GM12864 (cell line): ENCODE measurements at regions not wholly inside any gene's neighbourhood (a gene's known extent, or its start where the extent isn't known, plus 50 kb on each side); places are given as distances from the start of the nearest gene placed in this dataset.

Experiments
- DNase-seq: peaks from one replicate; pipeline ENCODE4 v3.0.0-alpha.2; 2011; ENCODE audit warnings: low read depth
- H3K4me3 ChIP-seq: 2 replicates; pipeline ENCODE4 v1.5.1; 2011; ENCODE audit warnings: mild to moderate bottlenecking, low read depth, low read length, control low read depth
- CTCF ChIP-seq: IDR thresholded peaks from 2 replicates; pipeline ENCODE4 v1.5.1; 2011; ENCODE audit warnings: low read depth, mild to moderate bottlenecking, moderate library complexity, low read length, control low read depth, inconsistent platforms; ENCODE audit errors: missing control alignments

DNA sequence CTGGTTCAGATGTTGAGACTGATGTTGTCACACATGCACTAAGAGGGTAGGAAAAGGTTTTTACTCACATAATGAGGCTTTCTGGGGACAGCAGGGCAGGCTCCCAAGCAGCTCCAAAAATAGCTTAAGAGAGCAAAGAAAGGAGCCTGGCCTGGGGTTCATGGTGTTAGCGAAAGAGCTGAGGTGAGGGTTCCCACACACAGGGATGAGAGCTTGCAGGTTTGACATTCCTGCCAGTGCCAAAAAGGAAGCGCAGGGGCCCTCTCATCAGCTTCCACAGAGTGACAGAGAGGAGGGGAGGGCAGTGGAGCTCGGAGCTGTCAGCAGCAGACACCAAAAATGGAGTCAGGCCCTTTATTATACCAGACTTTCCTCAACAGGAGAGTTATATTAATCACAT lies 65.5 kb upstream of the FAM216B start:
- TF ChIP-seq CTCF, result no peak
- H3K4me3 ChIP-seq, result no peak overlapping the region
- no peak for DNase-seq

GRCh38 chr13:42717176-42717575 lies 64.2 kb upstream of the FAM216B start:
- no peak for TF ChIP-seq CTCF
- H3K4me3 ChIP-seq, result no peak overlapping the region
- no peak for DNase-seq

- TF ChIP-seq CTCF, result no peak
- DNase-seq, result no peak
- H3K4me3 ChIP-seq, result no peak overlapping the region
Measured at GRCh38 chr13:42720113-42720857, 61.1 kb upstream of the FAM216B start.

DNA sequence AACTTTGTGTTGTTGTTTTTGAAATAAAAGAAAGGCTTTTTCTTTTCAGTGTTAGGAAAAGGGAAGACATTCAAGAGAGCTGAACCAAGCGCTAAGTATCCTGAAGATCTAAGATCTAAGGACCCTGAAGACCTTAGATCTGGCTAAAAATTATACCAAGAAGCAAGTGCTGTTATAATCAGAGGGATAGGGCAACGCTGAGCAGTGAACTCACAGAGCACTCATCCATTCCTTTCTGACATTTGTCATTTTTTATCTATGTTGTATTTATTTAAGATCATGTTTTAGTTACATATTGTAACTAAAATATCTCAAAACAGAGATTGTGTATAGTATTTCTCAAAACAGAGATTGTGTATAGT lies 60.5 kb upstream of the FAM216B start:
- no peak for DNase-seq
- no peak overlapping the region for H3K4me3 ChIP-seq
- TF ChIP-seq CTCF, result no peak

DNA sequence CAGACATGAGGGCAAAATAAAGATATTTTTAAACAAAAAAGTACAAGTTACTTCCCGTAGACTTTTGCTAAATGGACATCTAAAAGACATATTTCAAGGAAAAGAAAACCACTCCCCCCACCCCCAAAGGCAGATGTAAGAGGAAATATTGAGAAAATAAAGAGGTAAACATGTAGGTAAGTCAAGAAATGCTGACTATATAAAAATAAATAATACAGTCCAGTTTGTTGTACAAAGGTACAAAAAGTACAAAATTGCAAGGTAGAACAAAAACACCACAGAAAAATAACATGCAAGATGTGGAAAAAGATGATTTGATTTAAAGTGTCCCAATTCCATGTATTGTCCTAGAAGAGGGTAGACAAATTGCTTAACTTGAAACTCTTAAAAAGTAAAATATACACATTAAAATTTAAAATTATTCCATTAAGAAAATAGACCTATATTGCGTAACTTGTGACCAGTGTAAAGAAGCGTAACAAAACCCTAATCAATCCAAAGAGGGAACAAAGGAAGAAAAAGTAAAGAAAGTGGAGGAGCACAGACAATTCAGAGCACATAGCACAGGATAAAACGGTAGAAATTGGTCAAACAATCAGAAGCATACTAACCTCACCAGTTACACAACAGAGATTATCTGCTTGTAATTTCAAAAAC lies 58.4 kb upstream of the FAM216B start:
- DNase-seq, result no peak
- no peak for TF ChIP-seq CTCF
- no peak overlapping the region for H3K4me3 ChIP-seq

DNA sequence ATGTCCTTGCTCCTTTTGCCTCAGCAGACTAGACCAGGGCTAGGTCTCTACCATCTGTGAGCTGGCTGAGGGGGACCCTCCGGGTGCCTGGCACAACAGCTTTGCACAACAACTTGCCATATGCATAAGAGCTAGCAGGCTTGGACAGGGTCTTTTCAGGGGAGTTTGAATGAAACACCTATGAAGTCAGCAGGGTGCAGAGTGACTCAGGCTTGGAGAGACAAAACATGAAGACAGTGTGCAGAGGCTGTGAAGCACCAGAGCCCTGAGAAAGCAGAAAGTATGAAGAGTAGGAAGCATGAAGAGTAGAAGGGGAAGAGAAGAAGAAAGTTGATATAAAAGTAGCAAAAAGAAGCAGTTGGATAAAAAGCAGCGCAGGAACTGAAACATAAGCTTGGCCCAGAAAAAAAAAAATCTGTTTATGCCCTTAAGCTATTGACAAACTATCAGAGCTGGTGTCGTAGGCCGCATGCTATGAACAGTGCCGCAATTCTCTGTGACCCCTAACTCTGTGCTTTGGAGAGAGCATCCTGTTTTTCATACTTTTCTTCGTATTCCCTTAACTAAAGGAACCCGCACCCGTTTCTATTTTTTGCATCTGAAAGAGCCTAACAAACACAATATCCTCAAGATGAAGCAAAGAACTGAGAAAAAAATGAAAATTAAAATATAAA lies 52.7 kb upstream of the FAM216B start:
- no peak for TF ChIP-seq CTCF
- no peak for DNase-seq
- no peak overlapping the region for H3K4me3 ChIP-seq
